IMR-90 (cell line): ENCODE measurements at regions not wholly inside any gene's neighbourhood (a gene's known extent, or its start where the extent isn't known, plus 50 kb on each side); places are given as distances from the start of the nearest gene placed in this dataset.

Experiments used
- ATAC-seq: fragments of 200-7000 bp; cut with Tn5 transposase; 2 replicates; pipeline ENCODE4 v1.9.1; 2020; ENCODE audit warnings: low read depth, mild to moderate bottlenecking, moderate library complexity
- BruUV-seq: library from RNA; stranded (reverse); fragments of 400-500 nt; replicated peaks from 2 replicates; lab custom pipeline; 2021; lab: Mats Ljungman, UMichigan
- CTCF ChIA-PET: fragments of 300-600 bp; formaldehyde crosslinking; extraction: SDS; loops from one replicate; lab custom pipeline; 2021; ENCODE audit warnings: antibody characterized with exemption; lab: Yijun Ruan, JAX
- POLR2A ChIA-PET: fragments of 300-600 bp; sonication (Branson Sonifier 250); formaldehyde crosslinking; loops from one replicate; lab custom pipeline; 2022; ENCODE audit warnings: antibody characterized with exemption; ENCODE audit not compliant: unreplicated experiment; lab: Charles Lee
- DNase-seq: peaks from one replicate; pipeline ENCODE4 v3.0.0; 2013
- H2AFZ ChIP-seq: replicated peaks from 2 replicates; pipeline ENCODE3; 2013; ENCODE audit warnings: low read length, mild to moderate bottlenecking; ENCODE audit not compliant: poor library complexity
- H2AK5ac ChIP-seq: 2 replicates; pipeline ENCODE4 v1.6.1; 2013; ENCODE audit warnings: low read depth, low read length, inconsistent platforms
- H2AK9ac ChIP-seq: replicated peaks from 2 replicates; pipeline ENCODE3; 2013; ENCODE audit warnings: mild to moderate bottlenecking, low read depth, low read length, moderate library complexity; ENCODE audit not compliant: poor library complexity
- H2BK120ac ChIP-seq: 2 replicates; pipeline ENCODE4 v1.6.1; 2013; ENCODE audit warnings: low read depth, low read length, inconsistent platforms
- H2BK15ac ChIP-seq: 3 replicates; pipeline ENCODE4 v1.6.1; 2013; ENCODE audit warnings: low read depth, low read length, inconsistent platforms
- H2BK20ac ChIP-seq: 2 replicates; pipeline ENCODE4 v1.6.1; 2013; ENCODE audit warnings: low read depth, mild to moderate bottlenecking, inconsistent platforms, low read length, moderate library complexity
- H2BK5ac ChIP-seq: 2 replicates; pipeline ENCODE4 v1.6.1; 2013; ENCODE audit warnings: mild to moderate bottlenecking, low read depth, low read length, inconsistent platforms; ENCODE audit not compliant: poor library complexity, severe bottlenecking
- H3K14ac ChIP-seq: replicated peaks from 2 replicates; pipeline ENCODE4 v1.6.1; 2013; ENCODE audit warnings: low read depth, low read length, inconsistent platforms
- H3K18ac ChIP-seq: 2 replicates; pipeline ENCODE4 v1.6.1; 2013; ENCODE audit warnings: low read depth, low read length, control low read depth
- H3K23ac ChIP-seq: 2 replicates; pipeline ENCODE4 v1.6.1; 2013; ENCODE audit warnings: low read depth, low read length, inconsistent platforms
- H3K27ac ChIP-seq: 2 replicates; pipeline ENCODE4 v1.5.1; 2013; ENCODE audit warnings: mild to moderate bottlenecking, control low read depth, low read length; ENCODE audit not compliant: insufficient read depth
- H3K27me3 ChIP-seq: 2 replicates; pipeline ENCODE4 v1.6.1; 2013; ENCODE audit warnings: low read length; ENCODE audit not compliant: control insufficient read depth, insufficient read depth
- H3K36me3 ChIP-seq: 2 replicates; pipeline ENCODE4 v1.6.1; 2013; ENCODE audit warnings: low read length, mixed read lengths; ENCODE audit not compliant: control insufficient read depth, insufficient read depth
- H3K4ac ChIP-seq: 2 replicates; pipeline ENCODE4 v1.6.1; 2013; ENCODE audit warnings: low read depth, low read length, inconsistent platforms
- H3K4me1 ChIP-seq: 2 replicates; pipeline ENCODE4 v1.6.1; 2013; ENCODE audit warnings: low read length, mixed read lengths; ENCODE audit not compliant: control insufficient read depth, insufficient read depth
- H3K4me2 ChIP-seq: 2 replicates; pipeline ENCODE4 v1.6.1; 2013; ENCODE audit warnings: low read depth, mild to moderate bottlenecking, control low read depth, low read length, moderate library complexity
- H3K4me3 ChIP-seq: 2 replicates; pipeline ENCODE4 v1.5.1; 2013; ENCODE audit warnings: low read depth, mild to moderate bottlenecking, control low read depth, low read length, moderate library complexity; ENCODE audit not compliant: insufficient read depth
- H3K56ac ChIP-seq: 2 replicates; pipeline ENCODE4 v1.6.1; 2013; ENCODE audit warnings: low read length, inconsistent platforms; ENCODE audit not compliant: insufficient read depth; ENCODE audit errors: extremely low read depth
- H3K79me1 ChIP-seq, 2 experiments: 2 replicates each; pipeline ENCODE4 v1.6.1; 2013; ENCODE audit warnings: low read length in 2 of 2, inconsistent platforms in 1 of 2, low read depth in 1 of 2
- H3K9ac ChIP-seq: 2 replicates; pipeline ENCODE4 v1.6.1; 2013; ENCODE audit warnings: low read depth, low read length, control low read depth
- H3K9me1 ChIP-seq: 2 replicates; pipeline ENCODE4 v1.6.1; 2013; ENCODE audit warnings: low read length, inconsistent platforms; ENCODE audit not compliant: insufficient read depth
- H3K9me3 ChIP-seq: 2 replicates; pipeline ENCODE4 v1.6.1; 2013; ENCODE audit warnings: low read length; ENCODE audit not compliant: control insufficient read depth, insufficient read depth
- H4K20me1 ChIP-seq: 2 replicates; pipeline ENCODE4 v1.6.1; 2013; ENCODE audit warnings: low read length, inconsistent platforms; ENCODE audit not compliant: insufficient read depth
- H4K5ac ChIP-seq: 2 replicates; pipeline ENCODE4 v1.6.1; 2013; ENCODE audit warnings: mild to moderate bottlenecking, low read depth, low read length, control low read depth
- H4K8ac ChIP-seq, 2 experiments: 2 replicates each; pipeline ENCODE4 v1.6.1; 2013; ENCODE audit warnings: low read depth in 2 of 2, low read length in 2 of 2, control low read depth in 1 of 2, inconsistent platforms in 1 of 2
- H4K91ac ChIP-seq: 2 replicates; pipeline ENCODE4 v1.6.1; 2013; ENCODE audit warnings: low read depth, low read length, inconsistent platforms; ENCODE audit not compliant: insufficient read depth
- BHLHE40 ChIP-seq: fragments of 150-350 bp; IDR thresholded peaks from 2 replicates; pipeline ENCODE4 v1.6.1; 2016; ENCODE audit warnings: mild to moderate bottlenecking, low read depth, low read length
- CEBPB ChIP-seq: IDR thresholded peaks from 2 replicates; pipeline ENCODE4 v1.6.1; 2012; ENCODE audit warnings: low read depth, low read length, improper control_type of control experiment
- FOS ChIP-seq: fragments of 150-350 bp; IDR thresholded peaks from 2 replicates; pipeline ENCODE4 v1.6.1; 2016; ENCODE audit warnings: low read depth, low read length
- MAZ ChIP-seq: IDR thresholded peaks from 2 replicates; pipeline ENCODE4 v1.6.1; 2012; ENCODE audit warnings: low read depth, mild to moderate bottlenecking, low read length, improper control_type of control experiment, moderate library complexity, borderline replicate concordance
- RAD21 ChIP-seq: IDR thresholded peaks from 2 replicates; pipeline ENCODE4 v1.6.1; 2012; ENCODE audit warnings: low read length, improper control_type of control experiment
- RFX5 ChIP-seq: IDR thresholded peaks from 2 replicates; pipeline ENCODE4 v1.8.0; 2012; ENCODE audit warnings: low read depth, mild to moderate bottlenecking, low read length, moderate library complexity
- WGBS, 2 experiments: methylation state at CpG; one replicate each; pipeline versions ENCODE4 v1.1.5 to v1.1.7; 2013; ENCODE audit warnings: missing lambda C conversion rate in 2 of 2; ENCODE audit not compliant: insufficient read length in 1 of 2; ENCODE audit errors: extremely low coverage in 2 of 2; 5-methylcytosine and 5-hydroxymethylcytosine counted together
- dilution Hi-C: fragments of 300-500 bp; cut with HindIII; formaldehyde crosslinking; loops from one replicate; pipeline ENCODE4 v1.14.3; 2018; ENCODE audit warnings: low sequenced_read_pairs; ENCODE audit not compliant: unreplicated experiment
- in situ Hi-C: fragments of 300-500 bp; cut with MboI; formaldehyde crosslinking; loops from 3 replicates; pipeline ENCODE4 v1.14.3; 2019; ENCODE audit warnings: low sequenced_read_pairs, inconsistent platforms, mixed read lengths
- intact Hi-C: fragments of 100-400 bp; cut with micrococcal nuclease; formaldehyde crosslinking; loops from 2 replicates; pipeline ENCODE4 v1.10.0; 2022
- TF ChIP-seq, protein P1 (sequence below): fragments of 150-350 bp; IDR thresholded peaks from 2 replicates; pipeline ENCODE4 v1.6.1; 2016; ENCODE audit warnings: low read depth, mild to moderate bottlenecking, low read length, moderate library complexity, borderline replicate concordance
- TF ChIP-seq, protein P2 (sequence below): conservative IDR thresholded peaks from 2 replicates; pipeline ENCODE4 v1.5.1; 2012; ENCODE audit warnings: mild to moderate bottlenecking, low read depth, low read length, improper control_type of control experiment

DNA sequence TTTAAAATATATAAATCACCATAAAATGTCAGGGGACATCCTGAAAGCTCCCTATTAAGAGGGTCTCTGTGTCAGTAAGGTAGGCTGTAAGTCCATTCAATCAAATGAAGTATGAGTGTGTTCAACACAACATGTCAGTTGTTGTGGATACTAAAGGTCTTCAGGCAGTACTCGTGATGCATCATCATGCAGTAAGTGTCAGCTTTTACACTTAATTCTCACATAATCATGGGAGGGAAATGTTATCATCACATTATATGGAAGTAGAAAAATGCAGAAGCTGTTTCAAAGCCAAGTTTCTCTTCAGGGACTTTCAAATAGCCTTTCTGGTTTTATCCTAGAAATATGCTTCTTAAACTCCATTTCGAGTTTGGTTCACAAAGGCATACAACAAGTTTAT, 477.1 kb upstream of the ID2 start:
- Histone ChIP-seq H3K27ac (no peak overlapping the region), H2AK5ac (no peak overlapping the region), H2BK15ac (no peak overlapping the region), H3K23ac (no peak overlapping the region), H3K9me3 (peaks cover 6% of the 10 kb centered on the region), H2AFZ (no peak overlapping the region), H2AK9ac (no peak overlapping the region), H2BK20ac (no peak overlapping the region), H3K4me3 (no peak overlapping the region), H4K5ac (no peak overlapping the region), H3K14ac (no peak overlapping the region), H4K20me1 (no peaks in the 10 kb centered on the region), H2BK5ac (no peak overlapping the region), H4K8ac (no peak overlapping the region), H3K4ac (no peak overlapping the region), H3K4me2 (no peak overlapping the region), H3K9ac (no peak overlapping the region), H3K56ac (no peak overlapping the region), H3K9me1 (no peaks in the 10 kb centered on the region), H3K4me1 (peaks cover under 1% of the 10 kb centered on the region; the same call in 1 of the 2 replicates), H3K18ac (no peak overlapping the region), H3K36me3 (no peaks in the 10 kb centered on the region), H4K91ac (no peak overlapping the region), H2BK120ac (no peak overlapping the region), H3K27me3 (no peaks in the 10 kb centered on the region; the same call in 1 of the 2 replicates), H3K79me1 (no peaks in the 10 kb centered on the region)
- DNase-seq (no peak), ATAC-seq (no peak)
- in situ Hi-C loops (no loop called here), intact Hi-C loops (no loop called here), dilution Hi-C loops (no loop called here)
- no TSS peak for BruUV-seq
- POLR2A ChIA-PET: no interaction called here
- CTCF ChIA-PET: interaction anchor here (0.6 to 0.8 kb wide), 4 partner anchors 24 to 325 kb away, joined by 3 to 6 read pairs (median 4); no protein-coding TSS in a partner anchor
- TF ChIP-seq RAD21 (no peak), FOS (no peak), BHLHE40 (no peak), MAZ (no peak), CEBPB (no peak), RFX5 (no peak)
- TF ChIP-seq, protein P1, sequence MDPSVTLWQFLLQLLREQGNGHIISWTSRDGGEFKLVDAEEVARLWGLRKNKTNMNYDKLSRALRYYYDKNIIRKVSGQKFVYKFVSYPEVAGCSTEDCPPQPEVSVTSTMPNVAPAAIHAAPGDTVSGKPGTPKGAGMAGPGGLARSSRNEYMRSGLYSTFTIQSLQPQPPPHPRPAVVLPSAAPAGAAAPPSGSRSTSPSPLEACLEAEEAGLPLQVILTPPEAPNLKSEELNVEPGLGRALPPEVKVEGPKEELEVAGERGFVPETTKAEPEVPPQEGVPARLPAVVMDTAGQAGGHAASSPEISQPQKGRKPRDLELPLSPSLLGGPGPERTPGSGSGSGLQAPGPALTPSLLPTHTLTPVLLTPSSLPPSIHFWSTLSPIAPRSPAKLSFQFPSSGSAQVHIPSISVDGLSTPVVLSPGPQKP: no peak
- TF ChIP-seq, protein P2, sequence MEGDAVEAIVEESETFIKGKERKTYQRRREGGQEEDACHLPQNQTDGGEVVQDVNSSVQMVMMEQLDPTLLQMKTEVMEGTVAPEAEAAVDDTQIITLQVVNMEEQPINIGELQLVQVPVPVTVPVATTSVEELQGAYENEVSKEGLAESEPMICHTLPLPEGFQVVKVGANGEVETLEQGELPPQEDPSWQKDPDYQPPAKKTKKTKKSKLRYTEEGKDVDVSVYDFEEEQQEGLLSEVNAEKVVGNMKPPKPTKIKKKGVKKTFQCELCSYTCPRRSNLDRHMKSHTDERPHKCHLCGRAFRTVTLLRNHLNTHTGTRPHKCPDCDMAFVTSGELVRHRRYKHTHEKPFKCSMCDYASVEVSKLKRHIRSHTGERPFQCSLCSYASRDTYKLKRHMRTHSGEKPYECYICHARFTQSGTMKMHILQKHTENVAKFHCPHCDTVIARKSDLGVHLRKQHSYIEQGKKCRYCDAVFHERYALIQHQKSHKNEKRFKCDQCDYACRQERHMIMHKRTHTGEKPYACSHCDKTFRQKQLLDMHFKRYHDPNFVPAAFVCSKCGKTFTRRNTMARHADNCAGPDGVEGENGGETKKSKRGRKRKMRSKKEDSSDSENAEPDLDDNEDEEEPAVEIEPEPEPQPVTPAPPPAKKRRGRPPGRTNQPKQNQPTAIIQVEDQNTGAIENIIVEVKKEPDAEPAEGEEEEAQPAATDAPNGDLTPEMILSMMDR: no peak
- no CpG with 5 or more reads among the region's 2 CpGs for WGBS, 2 experiments
